HCT116 (cell line): ENCODE measurements at regions not wholly inside any gene's neighbourhood (a gene's known extent, or its start where the extent isn't known, plus 50 kb on each side); places are given as distances from the start of the nearest gene placed in this dataset.

ENCODE experiments used
- ATAC-seq: fragments of 200-7000 bp; cut with Tn5 transposase; 2 replicates; pipeline ENCODE4 v1.9.1; 2020; ENCODE audit warnings: mild to moderate bottlenecking, moderate library complexity
- BruUV-seq: library from RNA; stranded (reverse); fragments of 400-500 nt; replicated peaks from 2 replicates; lab custom pipeline; 2021; lab: Mats Ljungman, UMichigan
- CTCF ChIA-PET: fragments of 300-600 bp; sonication (Branson Sonifier 250); formaldehyde crosslinking; loops from one replicate; lab custom pipeline; 2021; ENCODE audit warnings: antibody characterized with exemption; lab: Charles Lee
- POLR2A ChIA-PET: fragments of 300-600, 350-600 bp; sonication (Branson Sonifier 250); formaldehyde crosslinking; loops from one replicate; lab custom pipeline; 2021; ENCODE audit warnings: antibody characterized with exemption; lab: Charles Lee
- RAD21 ChIA-PET, 2 experiments: fragments of 300-600 bp; sonication (Branson Sonifier 250); formaldehyde crosslinking; loops; one replicate each; lab custom pipeline; 2023; ENCODE audit warnings: low total read pairs in 2 of 2; ENCODE audit not compliant: uncharacterized antibody in 2 of 2, unreplicated experiment in 2 of 2, low non-redundant PET in 1 of 2; lab: Charles Lee
- DNase-seq: peaks from one replicate; pipeline ENCODE4 v3.0.0-alpha.2; 2010; ENCODE audit warnings: low read depth, low spot score
- H2AFZ ChIP-seq: fragments of 200-600 bp; shearing (Covaris generic), sonication (generic); 2 replicates; pipeline ENCODE4 v1.6.1; 2017; ENCODE audit warnings: low read depth, mixed run types, mixed read lengths, antibody characterized with exemption, low read length; ENCODE audit not compliant: poor library complexity, severe bottlenecking
- H3K27ac ChIP-seq: 2 replicates; pipeline ENCODE4 v1.5.1; 2012; ENCODE audit warnings: low read depth, low read length
- H3K27me3 ChIP-seq: fragments of 200-600 bp; sonication (generic); 2 replicates; pipeline ENCODE4 v1.6.1; 2016; ENCODE audit warnings: mixed run types, low read length, mixed read lengths; ENCODE audit not compliant: insufficient read depth
- H3K36me3 ChIP-seq, 2 experiments: fragments of 200-500 bp in 1 of 2; fragments of 200-600 bp in 1 of 2; sonication (Bioruptor generic) in 1 of 2; sonication (generic) in 1 of 2; 2 replicates each; pipeline versions ENCODE4 v1.5.1 to v1.6.1; 2014 to 2016; ENCODE audit warnings: low read length in 2 of 2, inconsistent platforms in 1 of 2, mixed read lengths in 1 of 2, mixed run types in 1 of 2; ENCODE audit not compliant: insufficient read depth in 2 of 2, control insufficient read depth in 1 of 2
- H3K4me1 ChIP-seq, 2 experiments: fragments of 200-600 bp in 1 of 2; sonication (generic) in 1 of 2; 2 replicates each; pipeline versions ENCODE4 v1.5.1 to v1.6.1; 2012 to 2017; ENCODE audit warnings: low read length in 2 of 2, inconsistent platforms in 1 of 2, mild to moderate bottlenecking in 1 of 2, mixed read lengths in 1 of 2, mixed run types in 1 of 2, moderate library complexity in 1 of 2; ENCODE audit not compliant: insufficient read depth in 2 of 2, control insufficient read depth in 1 of 2
- H3K4me2 ChIP-seq: fragments of 200-600 bp; sonication (generic); 2 replicates; pipeline ENCODE4 v1.6.1; 2017; ENCODE audit warnings: mixed run types, low read length, mixed read lengths
- H3K4me3 ChIP-seq, 2 experiments: fragments of 200-600 bp in 1 of 2; sonication (generic) in 1 of 2; replicated peaks in 1 of 2; 2 replicates each; pipeline ENCODE4 v1.5.1; 2011 to 2016; ENCODE audit warnings: low read length in 2 of 2, control low read depth in 1 of 2, low read depth in 1 of 2, mild to moderate bottlenecking in 1 of 2, mixed read lengths in 1 of 2, mixed run types in 1 of 2
- H3K79me2 ChIP-seq: fragments of 200-600 bp; sonication (generic); 2 replicates; pipeline ENCODE4 v1.6.1; 2017; ENCODE audit warnings: mild to moderate bottlenecking, mixed run types, low read length, moderate library complexity, mixed read lengths; ENCODE audit not compliant: insufficient read depth
- H3K9ac ChIP-seq: fragments of 200-600 bp; sonication (generic); 2 replicates; pipeline ENCODE4 v1.6.1; 2016; ENCODE audit warnings: low read length, mixed read lengths
- H3K9me2 ChIP-seq: fragments of 200-600 bp; sonication (generic), shearing (Covaris generic); 2 replicates; pipeline ENCODE4 v1.6.1; 2017; ENCODE audit warnings: mixed run types, mild to moderate bottlenecking, moderate library complexity; ENCODE audit not compliant: insufficient read depth
- H3K9me3 ChIP-seq, 2 experiments: fragments of 200-500 bp in 1 of 2; fragments of 200-600 bp in 1 of 2; sonication (Bioruptor generic) in 1 of 2; sonication (generic) in 1 of 2; 2 replicates each; pipeline ENCODE4 v1.6.1; 2014 to 2017; ENCODE audit warnings: low read length in 2 of 2, mixed read lengths in 2 of 2, inconsistent platforms in 1 of 2, low read depth in 1 of 2, mild to moderate bottlenecking in 1 of 2, mixed run types in 1 of 2, moderate library complexity in 1 of 2; ENCODE audit not compliant: control insufficient read depth in 1 of 2, insufficient read depth in 1 of 2
- H4K20me1 ChIP-seq: fragments of 200-600 bp; sonication (generic), shearing (Covaris generic); 2 replicates; pipeline ENCODE4 v1.6.1; 2017; ENCODE audit warnings: mixed run types, mild to moderate bottlenecking, moderate library complexity; ENCODE audit not compliant: insufficient read depth
- ATF3 ChIP-seq: IDR thresholded peaks from 2 replicates; pipeline ENCODE4 v1.6.1; 2012
- CEBPB ChIP-seq: IDR thresholded peaks from 2 replicates; pipeline ENCODE4 v1.6.1; 2012; ENCODE audit warnings: low read depth
- MAX ChIP-seq: IDR thresholded peaks from 2 replicates; pipeline ENCODE4 v1.6.1; 2012
- POLR2A ChIP-seq: IDR thresholded peaks from 2 replicates; pipeline ENCODE4 v1.7.0; 2011; ENCODE audit warnings: borderline replicate concordance; ENCODE audit not compliant: insufficient read depth, insufficient read length; ENCODE audit errors: extremely low read depth
- RAD21 ChIP-seq: IDR thresholded peaks from 2 replicates; pipeline ENCODE4 v1.6.1; 2012; ENCODE audit warnings: low read depth, mild to moderate bottlenecking
- REST ChIP-seq: IDR thresholded peaks from 2 replicates; pipeline ENCODE4 v1.6.1; 2012; ENCODE audit warnings: low read depth
- SRF ChIP-seq: IDR thresholded peaks from 2 replicates; pipeline ENCODE4 v1.6.1; 2012; ENCODE audit warnings: low read depth
- YY1 ChIP-seq: IDR thresholded peaks from 2 replicates; pipeline ENCODE4 v1.6.1; 2011; ENCODE audit warnings: low read length, low read depth, moderate library complexity, mild to moderate bottlenecking; ENCODE audit not compliant: insufficient replicate concordance; ENCODE audit errors: extremely low read depth
- ZBTB33 ChIP-seq: IDR thresholded peaks from 2 replicates; pipeline ENCODE4 v1.6.1; 2011; ENCODE audit warnings: mild to moderate bottlenecking, low read length, moderate library complexity; ENCODE audit not compliant: insufficient replicate concordance; ENCODE audit errors: extremely low read depth
- ZFX ChIP-seq: fragments of 450-650 bp; IDR thresholded peaks from 2 replicates; pipeline ENCODE4 v1.6.1; 2017
- ZNF274 ChIP-seq: fragments of 200-500 bp; sonication (Bioruptor generic); IDR thresholded peaks from 2 replicates; pipeline ENCODE4 v1.6.1; 2014; ENCODE audit warnings: mild to moderate bottlenecking, low read depth, low read length, inconsistent platforms
- intact Hi-C: fragments of 100-400 bp; cut with micrococcal nuclease; formaldehyde crosslinking; loops from 2 replicates; pipeline ENCODE4 v1.10.0; 2022

DNA sequence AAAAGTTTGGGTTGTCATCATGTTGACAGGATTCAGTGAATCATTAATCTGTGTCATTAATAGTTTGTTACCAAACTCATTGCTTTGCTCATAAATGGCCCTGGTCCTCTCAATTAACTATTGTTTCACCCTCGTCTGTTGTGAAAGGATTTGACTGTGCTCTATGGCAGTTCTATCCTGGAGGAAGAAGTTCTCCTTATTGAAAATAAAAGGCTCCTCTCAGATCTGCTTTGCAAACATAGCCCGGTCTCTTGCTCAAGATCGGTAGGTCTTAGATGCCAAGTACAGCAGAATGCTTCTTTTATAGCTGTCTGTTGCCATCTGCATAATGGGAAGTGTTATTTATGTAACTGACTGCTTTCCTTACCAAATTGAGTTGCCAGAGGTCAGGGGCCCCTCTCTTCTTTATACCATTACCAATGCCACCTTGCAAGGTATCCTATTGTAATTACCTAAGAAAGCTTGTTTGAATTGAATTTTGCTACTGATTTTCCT lies 146.5 kb downstream of the EBLN2 start:
- ATAC-seq = no peak
- no peaks in the 10 kb centered on the region for H3K4me1 ChIP-seq
- H3K36me3 ChIP-seq = no peaks in the 10 kb centered on the region
- no peak overlapping the region for H2AFZ ChIP-seq
- no peak for TF ChIP-seq ZNF274
- no peak for TF ChIP-seq YY1
- no peaks in the 10 kb centered on the region for H3K79me2 ChIP-seq
- DNase-seq = no peak
- H3K27ac ChIP-seq = no peak overlapping the region
- no peaks in the 10 kb centered on the region for H3K9me2 ChIP-seq
- H3K4me3 ChIP-seq = no peak overlapping the region
- H3K27me3 ChIP-seq = peaks cover 7% of the 10 kb centered on the region; the same call in 1 of the 2 replicates
- H4K20me1 ChIP-seq = no peaks in the 10 kb centered on the region
- ChIA-PET RAD21 (no interaction called here), POLR2A (no interaction called here), CTCF (no interaction called here)
- no peak overlapping the region for H3K4me2 ChIP-seq
- no peak overlapping the region for H3K9ac ChIP-seq
- BruUV-seq = no TSS peak
- intact Hi-C loops = no loop called here
- no peaks in the 10 kb centered on the region for H3K9me3 ChIP-seq

DNA sequence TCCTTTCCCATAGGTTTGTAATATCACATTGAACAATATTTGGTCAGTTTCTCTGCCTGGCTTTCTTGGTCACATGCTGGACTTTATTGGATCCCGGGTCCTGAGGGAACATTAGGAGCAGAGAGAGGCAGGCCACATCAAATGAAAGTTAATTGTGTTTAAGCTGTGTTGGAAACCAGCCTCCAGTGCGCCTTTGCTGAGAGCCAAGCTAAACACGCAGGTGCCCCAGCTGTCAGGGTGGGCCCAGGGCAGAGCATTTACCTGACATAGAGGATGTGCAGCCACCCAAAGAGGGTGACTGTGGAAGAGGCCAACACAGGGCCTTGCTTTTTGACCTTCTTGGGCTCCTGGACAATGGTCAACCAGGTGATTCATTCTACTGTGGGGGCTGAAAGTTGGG lies 149.3 kb downstream of the EBLN2 start:
- Histone ChIP-seq H4K20me1 (no peaks in the 10 kb centered on the region), H3K9me2 (no peaks in the 10 kb centered on the region), H3K27me3 (peaks cover 16% of the 10 kb centered on the region), H3K36me3 (no peaks in the 10 kb centered on the region), H3K4me1 (no peaks in the 10 kb centered on the region), H3K79me2 (no peaks in the 10 kb centered on the region), H3K4me2 (no peak overlapping the region), H2AFZ (no peak overlapping the region), H3K9me3 (no peaks in the 10 kb centered on the region), H3K27ac (no peak overlapping the region), H3K4me3 (no peak overlapping the region), H3K9ac (no peak overlapping the region)
- intact Hi-C loops = no loop called here
- ChIA-PET RAD21 (no interaction called here), POLR2A (no interaction called here), CTCF (no interaction called here)
- ATAC-seq (no peak), DNase-seq (no peak)
- BruUV-seq = no TSS peak
- TF ChIP-seq SRF (no peak), YY1 (no peak), POLR2A (no peak), ZBTB33 (no peak), ZFX (no peak), ZNF274 (no peak), MAX (no peak), REST (no peak), ATF3 (no peak), CEBPB (no peak), RAD21 (no peak)
